ENCODE measurements at regions not wholly inside any gene's neighbourhood (a gene's known extent, or its start where the extent isn't known, plus 50 kb on each side); places are given as distances from the start of the nearest gene placed in this dataset.

GRCh38 chr5:175104677-175105076 lies 339.3 kb downstream of the DRD1 start:
- intact Hi-C loops (cut with DNase I): no loop called here
- Histone ChIP-seq H3K27ac (no peak overlapping the region), H3K9me3 (no peaks in the 10 kb centered on the region), H3K36me3 (no peaks in the 10 kb centered on the region), H3K4me1 (ENCODE audit: insufficient read depth) (no peaks in the 10 kb centered on the region), H3K4me3 (no peak overlapping the region), H3K27me3 (no peaks in the 10 kb centered on the region)
- 23 to 26% (median 24%) methylated on average over 7 of the region's 7 CpGs for WGBS, 3 donors
- TF ChIP-seq POLR2A (IDR thresholded peaks at IDR 0.05): no peak
- TF ChIP-seq EP300 (IDR thresholded peaks at IDR 0.05): no peak
- TF ChIP-seq CTCF (IDR thresholded peaks at IDR 0.05): no peak
- DNase-seq: no peak

GRCh38 chr5:175103746-175104145 lies 340.2 kb downstream of the DRD1 start:
- H3K27ac ChIP-seq: no peak overlapping the region
- no peak overlapping the region for H3K4me3 ChIP-seq
- no peaks in the 10 kb centered on the region for H3K27me3 ChIP-seq
- no peaks in the 10 kb centered on the region for H3K36me3 ChIP-seq
- intact Hi-C loops (cut with DNase I): no loop called here
- no peaks in the 10 kb centered on the region for H3K4me1 ChIP-seq (ENCODE audit: insufficient read depth)
- no peak for DNase-seq
- no peaks in the 10 kb centered on the region for H3K9me3 ChIP-seq
- 15 to 26% (median 16%) methylated on average over 4 of the region's 4 CpGs for WGBS, 3 donors
- TF ChIP-seq CTCF (IDR thresholded peaks at IDR 0.05) (no peak), EP300 (IDR thresholded peaks at IDR 0.05) (no peak), POLR2A (IDR thresholded peaks at IDR 0.05) (no peak)

- intact Hi-C loops (cut with DNase I): no loop called here
- no peak for TF ChIP-seq EP300 (IDR thresholded peaks at IDR 0.05)
- no peak for TF ChIP-seq POLR2A (IDR thresholded peaks at IDR 0.05)
- no peak for TF ChIP-seq CTCF (IDR thresholded peaks at IDR 0.05)
- Histone ChIP-seq H3K27me3 (no peaks in the 10 kb centered on the region), H3K9me3 (no peaks in the 10 kb centered on the region), H3K36me3 (no peaks in the 10 kb centered on the region), H3K27ac (no peak overlapping the region), H3K4me3 (no peak overlapping the region), H3K4me1 (ENCODE audit: insufficient read depth) (no peaks in the 10 kb centered on the region)
- DNase-seq: no peak
Observed at GRCh38 chr5:175102717-175103116, 341.3 kb downstream of the DRD1 start.

- WGBS, 3 donors: 10 to 21% (median 13%) methylated on average over 7 of the region's 7 CpGs
- TF ChIP-seq EP300 (IDR thresholded peaks at IDR 0.05) (no peak), POLR2A (IDR thresholded peaks at IDR 0.05) (no peak), CTCF (IDR thresholded peaks at IDR 0.05) (no peak)
- Histone ChIP-seq H3K36me3 (no peaks in the 10 kb centered on the region), H3K4me1 (ENCODE audit: insufficient read depth) (no peaks in the 10 kb centered on the region), H3K4me3 (no peak overlapping the region), H3K27ac (no peak overlapping the region), H3K27me3 (no peaks in the 10 kb centered on the region), H3K9me3 (no peaks in the 10 kb centered on the region)
- DNase-seq: no peak
- intact Hi-C loops (cut with DNase I): no loop called here
Observed at GRCh38 chr5:175098301-175098700, 345.7 kb downstream of the DRD1 start.

All from ovary (tissue), 7 donors.